ENCODE measurements at regions not wholly inside any gene's neighbourhood (a gene's known extent, or its start where the extent isn't known, plus 50 kb on each side); places are given as distances from the start of the nearest gene placed in this dataset.

DNA sequence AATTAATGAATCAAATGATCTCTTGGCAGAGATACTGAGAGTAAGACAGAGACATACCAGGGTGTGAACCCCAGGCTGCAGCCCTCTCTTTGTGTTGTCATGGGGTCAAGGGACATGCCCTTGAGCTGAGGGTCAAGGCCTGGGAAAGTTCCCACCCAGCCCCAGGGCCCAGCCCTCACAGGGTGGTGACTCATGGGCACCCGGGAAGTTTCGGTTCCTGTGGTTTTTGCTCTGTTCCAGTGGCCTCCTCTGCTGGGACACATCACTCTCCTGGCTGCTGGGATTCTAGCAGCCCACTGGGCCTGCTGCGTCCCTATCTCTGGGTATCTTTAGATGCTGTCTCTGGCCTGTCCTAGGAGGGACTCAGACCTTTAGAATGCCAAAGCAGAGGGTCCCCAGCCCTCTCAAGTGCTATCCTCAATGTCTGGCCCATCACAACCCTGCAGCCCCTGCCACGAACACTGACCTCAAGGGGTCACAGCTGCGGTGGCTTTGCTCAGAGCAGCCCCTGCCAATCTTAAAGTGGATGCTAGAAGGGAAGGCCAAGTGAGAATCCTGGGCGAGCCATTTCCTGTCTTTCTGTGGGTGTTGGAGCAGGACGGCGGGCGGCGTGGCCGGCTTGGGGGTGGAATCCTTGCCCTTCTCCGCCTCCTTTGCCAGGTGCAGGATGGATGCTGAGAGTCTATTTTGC, 148.4 kb upstream of the TLE3 start:
- no peak for DNase-seq
- Histone ChIP-seq H3T11ph (ENCODE audit: low read length) (no peak overlapping the region), H3K9me3 (ENCODE audit: control insufficient read depth, low read depth, low read length) (no peaks in the 10 kb centered on the region), H3K18ac (ENCODE audit: insufficient read length, low read depth, low read length) (no peak overlapping the region), H4K91ac (ENCODE audit: insufficient read length, low read depth, low read length) (no peak overlapping the region), H3K56ac (ENCODE audit: insufficient read length, low read depth, low read length) (no peak overlapping the region), H2BK5ac (ENCODE audit: insufficient read length, low read length) (no peak overlapping the region), H3K23ac (ENCODE audit: insufficient read length, low read depth, low read length) (no peak overlapping the region), H4K8ac (replicated peaks; ENCODE audit: insufficient read length, low read depth, low read length) (no peak overlapping the region), H3K14ac (ENCODE audit: insufficient read depth, low read length) (no peak overlapping the region; the same call in 1 of the 2 replicates), H4K20me1 (ENCODE audit: control insufficient read depth, insufficient read depth, insufficient read length) (no peaks in the 10 kb centered on the region), H3K4ac (ENCODE audit: low read depth, low read length) (no peak overlapping the region), H3K4me1 (ENCODE audit: insufficient read depth, low read length) (no peaks in the 10 kb centered on the region), H2BK12ac (ENCODE audit: insufficient read length, low read depth, low read length) (no peak overlapping the region), H3K79me2 (ENCODE audit: insufficient read depth, low read length) (no peaks in the 10 kb centered on the region), H2BK15ac (ENCODE audit: low read depth, low read length) (no peak overlapping the region), H3K27me3 (ENCODE audit: insufficient read depth, low read length) (no peaks in the 10 kb centered on the region), H3K79me1 (ENCODE audit: insufficient read depth, low read depth, low read length, poor library complexity, severe bottlenecking) (no peaks in the 10 kb centered on the region), H3K23me2 (ENCODE audit: insufficient read length, low read depth, low read length, poor library complexity, severe bottlenecking) (no peaks in the 10 kb centered on the region), H3K4me2 (ENCODE audit: insufficient read depth, insufficient read length, low read length) (no peak overlapping the region), H2AFZ (ENCODE audit: low read length) (no peak overlapping the region), H3K27ac (ENCODE audit: insufficient read length, low read depth, low read length) (no peak overlapping the region), H4K5ac (ENCODE audit: insufficient read length, low read depth, low read length) (no peak overlapping the region), H2BK120ac (ENCODE audit: low read depth, low read length, poor library complexity, severe bottlenecking) (no peak overlapping the region), H3K9ac (ENCODE audit: extremely low read depth, insufficient read length, low read length) (no peak overlapping the region), H2AK5ac (ENCODE audit: insufficient read length, low read length) (no peak overlapping the region), H2BK20ac (ENCODE audit: low read depth, low read length, poor library complexity, severe bottlenecking) (no peak overlapping the region)
- peak overlapping the region in 1 of 3 experiments; percentile 27; a peak in 1 of 7 replicates for H3K27ac Mint-ChIP-seq
- no peaks in the 10 kb centered on the region; the same call in 1 of the 2 replicates for H3K27me3 Mint-ChIP-seq (ENCODE audit: low read depth)
- H3K36me3 Mint-ChIP-seq (ENCODE audit: insufficient read depth in 1 of 3, low read depth in 3 of 3): no peaks in the 10 kb centered on the region
- no peak for TF ChIP-seq CTCF (conservative IDR thresholded peaks at IDR 0.05)
- no CpG with 5 or more reads among the region's 12 CpGs for WGBS (ENCODE audit: extremely low coverage, insufficient read length, low lambda C conversion rate)
- no peak overlapping the region for H3K4me3 Mint-ChIP-seq
- H3K4me1 Mint-ChIP-seq: peaks cover 20 to 35% of the 10 kb centered on the region in 2 experiments
- H3K9me3 Mint-ChIP-seq: no peaks in the 10 kb centered on the region
